HepG2 (cell line): ENCODE measurements at regions not wholly inside any gene's neighbourhood (a gene's known extent, or its start where the extent isn't known, plus 50 kb on each side); places are given as distances from the start of the nearest gene placed in this dataset.

Experiments
- CBX5 ChIP-seq: sonication (generic); formaldehyde crosslinking; IDR thresholded peaks from 2 replicates; pipeline ENCODE4 v1.4.0; 2020; ENCODE audit warnings: missing genetic modification reagents, borderline replicate concordance
- CHCHD3 ChIP-seq: sonication (generic); formaldehyde crosslinking; IDR thresholded peaks from 2 replicates; pipeline ENCODE4 v1.8.0; 2022; ENCODE audit warnings: mild to moderate bottlenecking, missing genetic modification reagents, moderate library complexity
- MAFK ChIP-seq, 2 experiments: IDR thresholded peaks in 1 of 2; conservative IDR thresholded peaks in 1 of 2; 2 replicates each; pipeline ENCODE4 v1.6.1; 2011; ENCODE audit warnings: improper control_type of control experiment in 2 of 2, low read length in 2 of 2
- MBNL3 ChIP-seq: fragments of 250-450 bp; sonication (Bioruptor Pico); conservative IDR thresholded peaks from 2 replicates; pipeline ENCODE4 v1.8.0; 2022; ENCODE audit warnings: mild to moderate bottlenecking, inconsistent platforms
- MYC ChIP-seq: sonication (generic); formaldehyde crosslinking; IDR thresholded peaks from 2 replicates; pipeline ENCODE4 v1.9.0; 2021; ENCODE audit warnings: missing genetic modification reagents, borderline replicate concordance
- SMC3 ChIP-seq: IDR thresholded peaks from 2 replicates; pipeline ENCODE4 v1.6.1; 2011; ENCODE audit warnings: low read length, improper control_type of control experiment

- TF ChIP-seq MAFK (conservative IDR thresholded peaks at IDR 0.05 in 1 of 2, IDR thresholded peaks at IDR 0.05 in 1 of 2; ENCODE audit: low read length in 2 of 2) (no peak), CBX5 (CRISPR knock-in tag) (no peak), CHCHD3 (CRISPR knock-in tag) (no peak), MYC (CRISPR knock-in tag) (no peak), SMC3 (no peak), MBNL3 (CRISPR knock-in tag) (no peak)
These were observed 1561.5 kb downstream of the MRPL39 start for GRCh38 chr21:24045775-24046215.
